K562 (cell line): ENCODE measurements at regions not wholly inside any gene's neighbourhood (a gene's known extent, or its start where the extent isn't known, plus 50 kb on each side); places are given as distances from the start of the nearest gene placed in this dataset.

Source experiments
- CCNT2 ChIP-seq: IDR thresholded peaks from 2 replicates; pipeline ENCODE4 v1.6.1; 2011; ENCODE audit warnings: borderline replicate concordance, low read depth, mild to moderate bottlenecking, moderate library complexity, mixed read lengths, low read length; ENCODE audit not compliant: insufficient read length; ENCODE audit errors: extremely low read depth
- DPF2 ChIP-seq: fragments of 450-650 bp; IDR thresholded peaks from 2 replicates; pipeline ENCODE4 v1.6.1; 2016
- ELF2 ChIP-seq: fragments of 250-450 bp; sonication (Bioruptor Pico); IDR thresholded peaks from 2 replicates; pipeline ENCODE4 v1.5.0; 2021; ENCODE audit warnings: mild to moderate bottlenecking
- HNRNPH1 ChIP-seq: fragments of 200-400 bp; formaldehyde crosslinking; optimal IDR thresholded peaks from 2 replicates; pipeline ENCODE3; 2017; ENCODE audit warnings: low read depth, mild to moderate bottlenecking, low read length, moderate library complexity
- KLF10 ChIP-seq: fragments of 250-450 bp; sonication (Bioruptor Pico); IDR thresholded peaks from 2 replicates; pipeline ENCODE4 v1.6.1; 2021; ENCODE audit warnings: matching md5 sums
- MAFF ChIP-seq: IDR thresholded peaks from 2 replicates; pipeline ENCODE4 v1.6.1; 2012; ENCODE audit warnings: low read length, improper control_type of control experiment
- SIN3A ChIP-seq, 2 experiments: fragments of 150-350 bp in 1 of 2; IDR thresholded peaks; 2 replicates each; pipeline ENCODE4 v1.6.1; 2011 to 2016; ENCODE audit warnings: borderline replicate concordance in 2 of 2, low read depth in 2 of 2, low read length in 2 of 2, mild to moderate bottlenecking in 2 of 2, moderate library complexity in 2 of 2; ENCODE audit not compliant: control insufficient read depth in 1 of 2
- TCFL5 ChIP-seq: fragments of 250-450 bp; sonication (Bioruptor Pico); conservative IDR thresholded peaks from 2 replicates; pipeline ENCODE4 v1.6.1; 2021; ENCODE audit warnings: mild to moderate bottlenecking, moderate library complexity, matching md5 sums
- ZBTB8A ChIP-seq: fragments of 450-650 bp; IDR thresholded peaks from 2 replicates; pipeline ENCODE4 v1.6.1; 2018; ENCODE audit warnings: mild to moderate bottlenecking, moderate library complexity; ENCODE audit not compliant: partially characterized antibody
- ZNF212 ChIP-seq: fragments of 450-650 bp; formaldehyde crosslinking; IDR thresholded peaks from 2 replicates; pipeline ENCODE4 v1.4.0; 2020; ENCODE audit warnings: mild to moderate bottlenecking
- ZNF324 ChIP-seq: fragments of 250-450 bp; sonication (Bioruptor Pico); IDR thresholded peaks from 2 replicates; pipeline ENCODE4 v1.4.0; 2020; ENCODE audit warnings: mild to moderate bottlenecking
- ZNF354B ChIP-seq: fragments of 250-450 bp; sonication (Bioruptor Pico); IDR thresholded peaks from 2 replicates; pipeline ENCODE4 v1.4.0; 2020
- ZNF551 ChIP-seq: fragments of 250-450 bp; sonication (Bioruptor Pico); IDR thresholded peaks from 2 replicates; pipeline ENCODE4 v1.5.0; 2021; ENCODE audit warnings: mild to moderate bottlenecking, moderate library complexity
- ZNF785 ChIP-seq: fragments of 250-450 bp; sonication (Bioruptor Pico); IDR thresholded peaks from 2 replicates; pipeline ENCODE4 v1.4.0; 2020; ENCODE audit warnings: mild to moderate bottlenecking
- TF ChIP-seq, protein P1 (sequence below): fragments of 200-600 bp; sonication (generic); IDR thresholded peaks from one replicate; pipeline ENCODE4 v1.6.1; 2012; ENCODE audit warnings: mild to moderate bottlenecking, low read depth, low read length, inconsistent platforms
- TF ChIP-seq, protein P2 (sequence below): sonication (generic); formaldehyde crosslinking; IDR thresholded peaks from 2 replicates; pipeline ENCODE4 v1.8.0; 2022; ENCODE audit warnings: missing genetic modification reagents, mild to moderate bottlenecking, borderline replicate concordance

DNA sequence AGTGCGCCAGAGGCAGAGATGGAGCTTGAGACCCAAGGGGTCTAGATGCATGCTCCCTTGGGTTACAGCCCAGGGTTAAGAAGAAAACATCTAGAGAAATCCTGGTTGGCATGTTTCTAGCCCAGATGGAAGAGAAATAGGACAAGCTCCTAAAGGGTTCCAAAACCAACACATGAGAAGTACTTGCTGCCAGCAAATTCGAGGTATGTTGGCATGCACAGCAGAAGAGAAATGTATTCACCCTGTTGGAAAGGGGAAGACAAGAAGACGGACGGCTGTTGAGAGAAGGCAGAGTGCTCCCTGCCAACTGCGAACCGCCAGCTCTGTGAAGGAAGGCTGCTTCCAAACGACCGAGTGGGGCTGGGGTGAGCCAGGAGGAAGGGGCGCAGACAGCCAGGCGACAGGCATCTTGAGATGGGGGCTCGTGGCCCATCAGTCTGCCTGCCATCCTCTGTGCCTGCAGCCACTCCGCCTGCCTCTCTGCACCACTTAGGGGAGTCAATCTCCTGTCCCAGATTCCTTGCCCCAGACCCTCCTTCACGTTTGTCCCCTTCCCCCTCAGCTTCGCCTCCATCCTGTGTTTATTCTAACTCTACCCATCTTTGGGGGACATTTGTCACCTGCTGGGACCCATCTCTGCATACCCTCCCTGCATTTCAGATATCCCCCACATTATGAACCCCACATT lies 249.2 kb downstream of the CDC5L start (continued):
- TF ChIP-seq, protein P1, sequence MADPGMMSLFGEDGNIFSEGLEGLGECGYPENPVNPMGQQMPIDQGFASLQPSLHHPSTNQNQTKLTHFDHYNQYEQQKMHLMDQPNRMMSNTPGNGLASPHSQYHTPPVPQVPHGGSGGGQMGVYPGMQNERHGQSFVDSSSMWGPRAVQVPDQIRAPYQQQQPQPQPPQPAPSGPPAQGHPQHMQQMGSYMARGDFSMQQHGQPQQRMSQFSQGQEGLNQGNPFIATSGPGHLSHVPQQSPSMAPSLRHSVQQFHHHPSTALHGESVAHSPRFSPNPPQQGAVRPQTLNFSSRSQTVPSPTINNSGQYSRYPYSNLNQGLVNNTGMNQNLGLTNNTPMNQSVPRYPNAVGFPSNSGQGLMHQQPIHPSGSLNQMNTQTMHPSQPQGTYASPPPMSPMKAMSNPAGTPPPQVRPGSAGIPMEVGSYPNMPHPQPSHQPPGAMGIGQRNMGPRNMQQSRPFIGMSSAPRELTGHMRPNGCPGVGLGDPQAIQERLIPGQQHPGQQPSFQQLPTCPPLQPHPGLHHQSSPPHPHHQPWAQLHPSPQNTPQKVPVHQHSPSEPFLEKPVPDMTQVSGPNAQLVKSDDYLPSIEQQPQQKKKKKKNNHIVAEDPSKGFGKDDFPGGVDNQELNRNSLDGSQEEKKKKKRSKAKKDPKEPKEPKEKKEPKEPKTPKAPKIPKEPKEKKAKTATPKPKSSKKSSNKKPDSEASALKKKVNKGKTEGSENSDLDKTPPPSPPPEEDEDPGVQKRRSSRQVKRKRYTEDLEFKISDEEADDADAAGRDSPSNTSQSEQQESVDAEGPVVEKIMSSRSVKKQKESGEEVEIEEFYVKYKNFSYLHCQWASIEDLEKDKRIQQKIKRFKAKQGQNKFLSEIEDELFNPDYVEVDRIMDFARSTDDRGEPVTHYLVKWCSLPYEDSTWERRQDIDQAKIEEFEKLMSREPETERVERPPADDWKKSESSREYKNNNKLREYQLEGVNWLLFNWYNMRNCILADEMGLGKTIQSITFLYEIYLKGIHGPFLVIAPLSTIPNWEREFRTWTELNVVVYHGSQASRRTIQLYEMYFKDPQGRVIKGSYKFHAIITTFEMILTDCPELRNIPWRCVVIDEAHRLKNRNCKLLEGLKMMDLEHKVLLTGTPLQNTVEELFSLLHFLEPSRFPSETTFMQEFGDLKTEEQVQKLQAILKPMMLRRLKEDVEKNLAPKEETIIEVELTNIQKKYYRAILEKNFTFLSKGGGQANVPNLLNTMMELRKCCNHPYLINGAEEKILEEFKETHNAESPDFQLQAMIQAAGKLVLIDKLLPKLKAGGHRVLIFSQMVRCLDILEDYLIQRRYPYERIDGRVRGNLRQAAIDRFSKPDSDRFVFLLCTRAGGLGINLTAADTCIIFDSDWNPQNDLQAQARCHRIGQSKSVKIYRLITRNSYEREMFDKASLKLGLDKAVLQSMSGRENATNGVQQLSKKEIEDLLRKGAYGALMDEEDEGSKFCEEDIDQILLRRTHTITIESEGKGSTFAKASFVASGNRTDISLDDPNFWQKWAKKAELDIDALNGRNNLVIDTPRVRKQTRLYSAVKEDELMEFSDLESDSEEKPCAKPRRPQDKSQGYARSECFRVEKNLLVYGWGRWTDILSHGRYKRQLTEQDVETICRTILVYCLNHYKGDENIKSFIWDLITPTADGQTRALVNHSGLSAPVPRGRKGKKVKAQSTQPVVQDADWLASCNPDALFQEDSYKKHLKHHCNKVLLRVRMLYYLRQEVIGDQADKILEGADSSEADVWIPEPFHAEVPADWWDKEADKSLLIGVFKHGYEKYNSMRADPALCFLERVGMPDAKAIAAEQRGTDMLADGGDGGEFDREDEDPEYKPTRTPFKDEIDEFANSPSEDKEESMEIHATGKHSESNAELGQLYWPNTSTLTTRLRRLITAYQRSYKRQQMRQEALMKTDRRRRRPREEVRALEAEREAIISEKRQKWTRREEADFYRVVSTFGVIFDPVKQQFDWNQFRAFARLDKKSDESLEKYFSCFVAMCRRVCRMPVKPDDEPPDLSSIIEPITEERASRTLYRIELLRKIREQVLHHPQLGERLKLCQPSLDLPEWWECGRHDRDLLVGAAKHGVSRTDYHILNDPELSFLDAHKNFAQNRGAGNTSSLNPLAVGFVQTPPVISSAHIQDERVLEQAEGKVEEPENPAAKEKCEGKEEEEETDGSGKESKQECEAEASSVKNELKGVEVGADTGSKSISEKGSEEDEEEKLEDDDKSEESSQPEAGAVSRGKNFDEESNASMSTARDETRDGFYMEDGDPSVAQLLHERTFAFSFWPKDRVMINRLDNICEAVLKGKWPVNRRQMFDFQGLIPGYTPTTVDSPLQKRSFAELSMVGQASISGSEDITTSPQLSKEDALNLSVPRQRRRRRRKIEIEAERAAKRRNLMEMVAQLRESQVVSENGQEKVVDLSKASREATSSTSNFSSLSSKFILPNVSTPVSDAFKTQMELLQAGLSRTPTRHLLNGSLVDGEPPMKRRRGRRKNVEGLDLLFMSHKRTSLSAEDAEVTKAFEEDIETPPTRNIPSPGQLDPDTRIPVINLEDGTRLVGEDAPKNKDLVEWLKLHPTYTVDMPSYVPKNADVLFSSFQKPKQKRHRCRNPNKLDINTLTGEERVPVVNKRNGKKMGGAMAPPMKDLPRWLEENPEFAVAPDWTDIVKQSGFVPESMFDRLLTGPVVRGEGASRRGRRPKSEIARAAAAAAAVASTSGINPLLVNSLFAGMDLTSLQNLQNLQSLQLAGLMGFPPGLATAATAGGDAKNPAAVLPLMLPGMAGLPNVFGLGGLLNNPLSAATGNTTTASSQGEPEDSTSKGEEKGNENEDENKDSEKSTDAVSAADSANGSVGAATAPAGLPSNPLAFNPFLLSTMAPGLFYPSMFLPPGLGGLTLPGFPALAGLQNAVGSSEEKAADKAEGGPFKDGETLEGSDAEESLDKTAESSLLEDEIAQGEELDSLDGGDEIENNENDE: no peak
- TF ChIP-seq, protein P2, sequence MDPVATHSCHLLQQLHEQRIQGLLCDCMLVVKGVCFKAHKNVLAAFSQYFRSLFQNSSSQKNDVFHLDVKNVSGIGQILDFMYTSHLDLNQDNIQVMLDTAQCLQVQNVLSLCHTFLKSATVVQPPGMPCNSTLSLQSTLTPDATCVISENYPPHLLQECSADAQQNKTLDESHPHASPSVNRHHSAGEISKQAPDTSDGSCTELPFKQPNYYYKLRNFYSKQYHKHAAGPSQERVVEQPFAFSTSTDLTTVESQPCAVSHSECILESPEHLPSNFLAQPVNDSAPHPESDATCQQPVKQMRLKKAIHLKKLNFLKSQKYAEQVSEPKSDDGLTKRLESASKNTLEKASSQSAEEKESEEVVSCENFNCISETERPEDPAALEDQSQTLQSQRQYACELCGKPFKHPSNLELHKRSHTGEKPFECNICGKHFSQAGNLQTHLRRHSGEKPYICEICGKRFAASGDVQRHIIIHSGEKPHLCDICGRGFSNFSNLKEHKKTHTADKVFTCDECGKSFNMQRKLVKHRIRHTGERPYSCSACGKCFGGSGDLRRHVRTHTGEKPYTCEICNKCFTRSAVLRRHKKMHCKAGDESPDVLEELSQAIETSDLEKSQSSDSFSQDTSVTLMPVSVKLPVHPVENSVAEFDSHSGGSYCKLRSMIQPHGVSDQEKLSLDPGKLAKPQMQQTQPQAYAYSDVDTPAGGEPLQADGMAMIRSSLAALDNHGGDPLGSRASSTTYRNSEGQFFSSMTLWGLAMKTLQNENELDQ (CRISPR knock-in tag): no peak
- no peak for TF ChIP-seq SIN3A (IDR thresholded peaks at IDR 0.05; ENCODE audit: borderline replicate concordance in 2 of 2, control insufficient read depth in 1 of 2, low read depth in 2 of 2, low read length in 2 of 2)
- no peak for TF ChIP-seq DPF2
- no peak for TF ChIP-seq ZNF324
- no peak for TF ChIP-seq TCFL5 (CRISPR knock-in tag)
- TF ChIP-seq KLF10 (CRISPR knock-in tag): no peak
- no peak for TF ChIP-seq HNRNPH1
- TF ChIP-seq ZNF785 (CRISPR knock-in tag): no peak
- TF ChIP-seq ELF2: no peak
- no peak for TF ChIP-seq CCNT2
- TF ChIP-seq ZNF551 (CRISPR knock-in tag): no peak
- TF ChIP-seq ZNF354B (CRISPR knock-in tag): no peak
- no peak for TF ChIP-seq MAFF
- TF ChIP-seq ZNF212 (CRISPR knock-in tag): no peak
- TF ChIP-seq ZBTB8A: no peak
